T-helper 2 cell treated with Interferon-gamma antibody and Interleukin-4, amounts not matched to agents 100 ng/mL and 5 ng/mL, for 36 hours (primary cell): ENCODE measurements at regions not wholly inside any gene's neighbourhood (a gene's known extent, or its start where the extent isn't known, plus 50 kb on each side); places are given as distances from the start of the nearest gene placed in this dataset.

Experiments
- intact Hi-C: fragments of 100-400 bp; cut with micrococcal nuclease; formaldehyde crosslinking; loops from one replicate; pipeline ENCODE4 v1.15.1; 2023

- intact Hi-C loops: no loop called here
Measured at GRCh38 chr5:17167171-17167891, 50.1 kb upstream of the BASP1 start.
